ENCODE measurements at regions not wholly inside any gene's neighbourhood (a gene's known extent, or its start where the extent isn't known, plus 50 kb on each side); places are given as distances from the start of the nearest gene placed in this dataset.

DNA sequence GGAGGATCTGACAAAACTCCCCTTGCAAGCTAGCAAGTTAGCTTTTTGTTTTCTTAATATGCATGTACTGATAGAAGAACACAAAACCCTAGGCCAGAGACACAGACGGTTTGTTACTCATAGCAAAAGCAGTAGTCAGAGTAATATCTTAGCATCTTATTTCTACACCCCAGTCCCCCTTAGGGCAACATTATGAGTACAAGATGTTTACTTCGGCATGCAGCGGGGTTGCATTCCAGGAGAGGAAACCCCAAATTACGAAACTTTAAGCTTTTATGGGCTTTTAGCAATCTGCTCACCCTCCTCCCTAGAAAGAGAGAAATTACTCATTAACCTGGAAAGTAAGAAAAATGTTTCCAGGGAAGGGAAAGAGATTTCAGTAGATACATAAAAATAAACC lies 1286.9 kb downstream of the EPHA7 start:
- H3K4me3 ChIP-seq (ENCODE audit: low read length) = no peak overlapping the region
- H3K4me1 ChIP-seq (ENCODE audit: low read length) = no peaks in the 10 kb centered on the region
- H3K27me3 ChIP-seq (replicated peaks; ENCODE audit: insufficient read depth, low read length) = no peaks in the 10 kb centered on the region
- no peaks in the 10 kb centered on the region for H3K79me2 ChIP-seq (ENCODE audit: low read length)
- no peak overlapping the region for H3K27ac ChIP-seq (ENCODE audit: low read length)
- no peak overlapping the region for H3K4me2 ChIP-seq (ENCODE audit: low read depth, low read length)
- no peaks in the 10 kb centered on the region for H3K9me2 ChIP-seq (replicated peaks; ENCODE audit: insufficient read depth, low read length)
- H3K9me3 ChIP-seq (replicated peaks; ENCODE audit: insufficient read depth, low read length) = no peaks in the 10 kb centered on the region
- no peak for DNase-seq
- no peak overlapping the region for H3K9ac ChIP-seq (ENCODE audit: low read length)
- no peaks in the 10 kb centered on the region for H3F3A ChIP-seq (ENCODE audit: insufficient read depth, low read length)
- TF ChIP-seq, protein P1, sequence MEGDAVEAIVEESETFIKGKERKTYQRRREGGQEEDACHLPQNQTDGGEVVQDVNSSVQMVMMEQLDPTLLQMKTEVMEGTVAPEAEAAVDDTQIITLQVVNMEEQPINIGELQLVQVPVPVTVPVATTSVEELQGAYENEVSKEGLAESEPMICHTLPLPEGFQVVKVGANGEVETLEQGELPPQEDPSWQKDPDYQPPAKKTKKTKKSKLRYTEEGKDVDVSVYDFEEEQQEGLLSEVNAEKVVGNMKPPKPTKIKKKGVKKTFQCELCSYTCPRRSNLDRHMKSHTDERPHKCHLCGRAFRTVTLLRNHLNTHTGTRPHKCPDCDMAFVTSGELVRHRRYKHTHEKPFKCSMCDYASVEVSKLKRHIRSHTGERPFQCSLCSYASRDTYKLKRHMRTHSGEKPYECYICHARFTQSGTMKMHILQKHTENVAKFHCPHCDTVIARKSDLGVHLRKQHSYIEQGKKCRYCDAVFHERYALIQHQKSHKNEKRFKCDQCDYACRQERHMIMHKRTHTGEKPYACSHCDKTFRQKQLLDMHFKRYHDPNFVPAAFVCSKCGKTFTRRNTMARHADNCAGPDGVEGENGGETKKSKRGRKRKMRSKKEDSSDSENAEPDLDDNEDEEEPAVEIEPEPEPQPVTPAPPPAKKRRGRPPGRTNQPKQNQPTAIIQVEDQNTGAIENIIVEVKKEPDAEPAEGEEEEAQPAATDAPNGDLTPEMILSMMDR (IDR thresholded peaks at IDR 0.05; ENCODE audit: low read length) = no peak
- TF ChIP-seq EZH2 (optimal IDR thresholded peaks at IDR 0.05; ENCODE audit: low read depth, low read length) = no peak
- no peak for TF ChIP-seq EZH2phosphoT487 (IDR thresholded peaks at IDR 0.05; ENCODE audit: low read length)
- no peaks in the 10 kb centered on the region for H4K20me1 ChIP-seq (ENCODE audit: insufficient read depth, low read length)
- H3K36me3 ChIP-seq (replicated peaks; ENCODE audit: insufficient read depth, low read length) = no peaks in the 10 kb centered on the region
- H2AFZ ChIP-seq (ENCODE audit: low read length) = no peak overlapping the region

DNA sequence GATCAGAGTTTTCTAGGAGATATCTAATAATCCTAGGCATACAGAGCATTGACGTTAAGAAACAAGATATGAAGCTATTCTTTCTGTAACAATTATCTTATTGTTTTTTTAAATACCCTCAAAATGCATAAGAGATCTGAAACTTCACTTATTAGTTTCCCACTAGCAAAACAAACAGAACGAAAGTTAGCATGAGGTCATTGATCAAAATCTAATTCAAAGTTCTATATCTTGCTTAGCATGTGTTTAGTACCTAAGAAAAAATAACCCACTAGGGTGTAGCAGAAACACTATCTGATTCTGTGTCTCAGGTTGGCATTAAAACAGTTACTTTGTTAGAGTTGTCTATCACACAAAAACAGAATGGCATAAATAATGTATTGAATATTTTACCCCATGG lies 1288.4 kb downstream of the EPHA7 start:
- Histone ChIP-seq H3F3A (ENCODE audit: insufficient read depth, low read length) (no peaks in the 10 kb centered on the region), H3K27me3 (replicated peaks; ENCODE audit: insufficient read depth, low read length) (no peaks in the 10 kb centered on the region), H3K79me2 (ENCODE audit: low read length) (no peaks in the 10 kb centered on the region), H3K4me1 (ENCODE audit: low read length) (no peaks in the 10 kb centered on the region), H3K36me3 (replicated peaks; ENCODE audit: insufficient read depth, low read length) (no peaks in the 10 kb centered on the region), H3K9ac (ENCODE audit: low read length) (no peak overlapping the region), H3K27ac (ENCODE audit: low read length) (no peak overlapping the region), H3K4me2 (ENCODE audit: low read depth, low read length) (no peak overlapping the region), H3K9me2 (replicated peaks; ENCODE audit: insufficient read depth, low read length) (no peaks in the 10 kb centered on the region), H3K4me3 (ENCODE audit: low read length) (no peak overlapping the region), H4K20me1 (ENCODE audit: insufficient read depth, low read length) (no peaks in the 10 kb centered on the region), H2AFZ (ENCODE audit: low read length) (no peak overlapping the region), H3K9me3 (replicated peaks; ENCODE audit: insufficient read depth, low read length) (no peaks in the 10 kb centered on the region)
- TF ChIP-seq EZH2phosphoT487 (IDR thresholded peaks at IDR 0.05; ENCODE audit: low read length) = no peak
- TF ChIP-seq EZH2 (optimal IDR thresholded peaks at IDR 0.05; ENCODE audit: low read depth, low read length) = no peak
- DNase-seq = no peak

DNA sequence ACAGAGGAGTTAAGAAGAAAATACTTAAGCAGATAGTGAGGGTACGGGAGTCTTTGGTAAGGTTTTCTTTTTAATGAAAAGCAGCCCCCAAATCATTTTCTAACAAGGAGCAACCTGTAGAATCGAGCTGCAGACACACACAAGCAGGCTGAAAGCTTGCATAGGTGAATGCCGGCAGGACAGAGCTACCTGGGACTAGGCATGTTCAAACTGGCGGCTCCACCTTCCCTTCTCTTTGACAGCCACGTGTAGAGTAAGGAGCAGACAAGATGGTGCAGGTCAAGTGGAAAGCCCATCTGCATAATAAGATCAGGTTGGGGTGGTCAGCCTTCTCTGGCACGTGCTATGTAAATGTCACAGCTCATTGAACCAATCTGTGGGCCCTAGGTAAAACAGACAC lies 1292.4 kb downstream of the EPHA7 start:
- no peaks in the 10 kb centered on the region for H3K4me1 ChIP-seq (ENCODE audit: low read length)
- no peak for DNase-seq
- H3K4me3 ChIP-seq (ENCODE audit: low read length) = no peak overlapping the region
- no peaks in the 10 kb centered on the region for H3K9me3 ChIP-seq (replicated peaks; ENCODE audit: insufficient read depth, low read length)
- no peaks in the 10 kb centered on the region for H3K79me2 ChIP-seq (ENCODE audit: low read length)
- H4K20me1 ChIP-seq (ENCODE audit: insufficient read depth, low read length) = no peaks in the 10 kb centered on the region
- H3K9ac ChIP-seq (ENCODE audit: low read length) = no peak overlapping the region
- H3K9me2 ChIP-seq (replicated peaks; ENCODE audit: insufficient read depth, low read length) = no peaks in the 10 kb centered on the region
- H3K27ac ChIP-seq (ENCODE audit: low read length) = no peak overlapping the region
- no peaks in the 10 kb centered on the region for H3K36me3 ChIP-seq (replicated peaks; ENCODE audit: insufficient read depth, low read length)
- TF ChIP-seq EZH2phosphoT487 (IDR thresholded peaks at IDR 0.05; ENCODE audit: low read length) (no peak), EZH2 (optimal IDR thresholded peaks at IDR 0.05; ENCODE audit: low read depth, low read length) (no peak)
- no peak overlapping the region for H3K4me2 ChIP-seq (ENCODE audit: low read depth, low read length)
- H3F3A ChIP-seq (ENCODE audit: insufficient read depth, low read length) = no peaks in the 10 kb centered on the region
- no peaks in the 10 kb centered on the region for H3K27me3 ChIP-seq (replicated peaks; ENCODE audit: insufficient read depth, low read length)
- no peak overlapping the region for H2AFZ ChIP-seq (ENCODE audit: low read length)

DNA sequence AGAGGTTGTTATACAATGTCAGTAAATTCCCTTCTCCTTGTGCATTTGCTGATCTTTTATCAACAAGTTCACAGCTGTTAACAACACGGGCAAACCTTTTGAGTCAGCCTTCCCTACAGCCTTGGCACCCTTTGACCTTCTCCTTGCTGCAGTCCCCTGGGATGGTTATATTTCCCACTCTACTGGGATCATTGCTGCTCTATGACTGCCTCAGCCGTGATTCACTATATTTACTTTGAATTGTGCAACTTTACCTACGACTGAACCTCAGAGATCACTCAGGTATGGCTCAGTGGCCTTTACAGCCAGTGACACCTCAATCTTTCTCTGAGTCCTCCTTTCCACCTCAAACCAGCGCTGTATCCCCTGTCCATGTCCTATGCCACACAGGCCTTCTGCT lies 1293.3 kb downstream of the EPHA7 start:
- Histone ChIP-seq H3K4me2 (ENCODE audit: low read depth, low read length) (no peak overlapping the region), H4K20me1 (ENCODE audit: insufficient read depth, low read length) (no peaks in the 10 kb centered on the region), H3K9me3 (replicated peaks; ENCODE audit: insufficient read depth, low read length) (no peaks in the 10 kb centered on the region), H3K4me1 (ENCODE audit: low read length) (no peaks in the 10 kb centered on the region), H2AFZ (ENCODE audit: low read length) (no peak overlapping the region), H3K9ac (ENCODE audit: low read length) (no peak overlapping the region), H3K79me2 (ENCODE audit: low read length) (no peaks in the 10 kb centered on the region), H3K36me3 (replicated peaks; ENCODE audit: insufficient read depth, low read length) (no peaks in the 10 kb centered on the region), H3K27me3 (replicated peaks; ENCODE audit: insufficient read depth, low read length) (no peaks in the 10 kb centered on the region), H3K9me2 (replicated peaks; ENCODE audit: insufficient read depth, low read length) (no peaks in the 10 kb centered on the region), H3K27ac (ENCODE audit: low read length) (no peak overlapping the region), H3K4me3 (ENCODE audit: low read length) (no peak overlapping the region), H3F3A (ENCODE audit: insufficient read depth, low read length) (no peaks in the 10 kb centered on the region)
- no peak for TF ChIP-seq EZH2 (optimal IDR thresholded peaks at IDR 0.05; ENCODE audit: low read depth, low read length)
- DNase-seq = no peak

DNA sequence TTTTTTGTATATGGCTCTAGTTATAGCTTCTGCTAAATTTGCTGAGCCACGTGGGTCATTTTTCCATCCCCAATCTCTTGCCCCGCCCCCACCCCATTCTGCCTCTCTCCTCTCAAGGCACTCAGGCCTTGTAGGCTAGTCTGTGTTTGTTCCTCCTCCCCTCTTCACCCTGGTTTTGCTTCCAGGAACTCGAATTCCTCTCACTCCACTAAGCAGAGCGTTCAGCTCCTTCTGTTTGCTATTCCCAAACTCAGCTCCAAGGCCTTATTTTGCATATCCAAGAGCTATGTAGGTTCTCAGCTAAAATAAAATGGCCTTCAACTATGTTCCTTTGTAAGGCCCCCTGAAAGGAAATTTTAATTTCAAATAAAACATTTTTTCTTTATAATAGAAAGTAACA lies 1293.7 kb downstream of the EPHA7 start:
- no peak for TF ChIP-seq EZH2 (optimal IDR thresholded peaks at IDR 0.05; ENCODE audit: low read depth, low read length)
- no peak for TF ChIP-seq EZH2phosphoT487 (IDR thresholded peaks at IDR 0.05; ENCODE audit: low read length)
- TF ChIP-seq, protein P1 (IDR thresholded peaks at IDR 0.05; ENCODE audit: low read length) = no peak

More for the DNA sequence above, 1293.7 kb downstream of the EPHA7 start:
- DNase-seq = no peak
- Histone ChIP-seq H3K27me3 (replicated peaks; ENCODE audit: insufficient read depth, low read length) (no peaks in the 10 kb centered on the region), H3K9me3 (replicated peaks; ENCODE audit: insufficient read depth, low read length) (no peaks in the 10 kb centered on the region), H2AFZ (ENCODE audit: low read length) (no peak overlapping the region), H3K9ac (ENCODE audit: low read length) (no peak overlapping the region), H3K36me3 (replicated peaks; ENCODE audit: insufficient read depth, low read length) (no peaks in the 10 kb centered on the region), H3F3A (ENCODE audit: insufficient read depth, low read length) (no peaks in the 10 kb centered on the region), H3K27ac (ENCODE audit: low read length) (no peak overlapping the region), H3K79me2 (ENCODE audit: low read length) (no peaks in the 10 kb centered on the region), H4K20me1 (ENCODE audit: insufficient read depth, low read length) (no peaks in the 10 kb centered on the region), H3K4me2 (ENCODE audit: low read depth, low read length) (no peak overlapping the region), H3K9me2 (replicated peaks; ENCODE audit: insufficient read depth, low read length) (no peaks in the 10 kb centered on the region), H3K4me3 (ENCODE audit: low read length) (no peak overlapping the region), H3K4me1 (ENCODE audit: low read length) (no peaks in the 10 kb centered on the region)

Data from MM.1S (cell line).